ENCODE measurements at regions not wholly inside any gene's neighbourhood (a gene's known extent, or its start where the extent isn't known, plus 50 kb on each side); places are given as distances from the start of the nearest gene placed in this dataset.

GRCh38 chr2:858646-859045 is 92.0 kb upstream of the SNTG2 start:
- no peak for DNase-seq

- DNase-seq, result no peak
These were observed 92.7 kb upstream of the SNTG2 start for GRCh38 chr2:857937-858336.

GRCh38 chr2:857081-857480 is 93.6 kb upstream of the SNTG2 start:
- DNase-seq, result no peak

DNA sequence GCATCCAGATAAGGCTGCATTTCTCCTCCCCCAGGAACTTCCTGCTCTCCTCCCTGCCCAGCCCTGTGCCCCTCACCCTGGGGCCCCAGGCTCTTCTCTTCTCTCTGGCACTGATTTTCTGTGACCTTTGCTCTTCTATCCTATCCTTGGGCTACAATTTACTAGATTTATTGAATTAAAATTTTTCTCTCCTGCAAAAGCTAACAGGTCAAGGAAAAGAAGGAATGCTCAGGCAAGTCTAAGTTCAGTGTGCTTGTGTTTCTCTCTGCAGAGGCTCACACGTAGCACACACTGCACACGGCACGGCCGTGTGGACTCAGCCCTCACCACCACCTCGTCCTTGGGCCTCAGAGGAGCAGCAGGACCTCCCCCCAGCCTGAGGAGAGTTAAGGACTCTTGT is 94.2 kb upstream of the SNTG2 start:
- no peak for DNase-seq

DNA sequence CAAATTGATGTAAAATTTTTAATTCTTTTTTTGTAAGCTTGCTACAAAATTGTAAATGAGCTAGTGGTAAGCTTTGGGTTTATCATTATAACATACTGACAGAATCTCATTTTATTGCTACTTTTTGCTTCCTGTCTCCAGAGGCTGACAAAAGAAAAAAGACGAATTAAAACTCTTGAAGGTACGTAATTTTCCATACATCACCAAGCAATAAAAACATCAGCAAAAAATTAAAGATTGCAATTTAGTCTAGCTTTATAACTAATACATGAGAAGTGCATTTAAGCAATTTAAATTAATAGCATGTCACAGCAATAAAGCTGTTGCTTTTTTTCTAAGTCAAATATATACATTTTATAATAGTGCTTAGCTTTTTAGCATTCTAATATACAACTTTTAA is 94.6 kb upstream of the SNTG2 start:
- DNase-seq, result no peak

- no peak for DNase-seq
These were observed 95.5 kb upstream of the SNTG2 start for GRCh38 chr2:855177-855576.

DNA sequence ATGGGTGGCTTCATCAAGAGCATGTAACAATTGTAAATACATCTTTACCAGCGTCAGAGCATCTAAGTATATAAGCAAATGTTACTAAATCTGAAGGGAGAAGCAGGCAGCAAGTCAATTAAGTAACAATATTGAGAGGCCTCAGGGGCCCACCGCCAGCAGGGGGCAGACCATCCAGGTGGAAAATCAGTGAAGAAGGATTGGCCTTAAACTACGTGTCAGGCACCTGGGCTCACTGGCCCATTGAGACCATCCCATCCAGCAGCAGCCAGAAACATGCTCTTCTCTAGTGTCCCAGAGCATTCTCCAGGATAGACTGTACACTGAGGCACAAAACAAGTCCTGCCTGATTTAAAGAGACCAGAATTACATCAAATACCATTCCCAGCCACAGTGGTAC is 96.2 kb upstream of the SNTG2 start:
- peak in 2 of 3 donors; percentile 2 to 5 for DNase-seq

- DNase-seq, result no peak
These were observed 97.3 kb upstream of the SNTG2 start for GRCh38 chr2:853203-853870.

DNA sequence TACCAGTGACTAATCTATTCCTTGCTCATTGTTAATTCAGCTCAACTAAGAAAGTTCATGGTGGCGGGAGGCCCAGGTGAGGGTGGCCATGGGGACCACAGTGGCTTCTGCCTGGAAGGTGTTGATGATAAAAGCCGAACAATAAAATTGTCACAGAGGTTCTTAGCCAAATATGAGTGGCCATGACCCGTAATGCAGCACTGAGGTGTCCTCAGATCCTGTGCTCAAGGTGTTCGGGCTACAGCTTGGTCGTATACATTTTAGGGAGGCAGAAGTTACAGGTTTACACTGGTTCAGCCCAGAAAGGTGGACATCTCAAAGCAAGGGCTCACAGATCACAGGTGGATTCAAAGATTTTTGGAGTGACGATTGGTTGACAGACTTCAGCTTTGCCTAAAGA is 98.5 kb upstream of the SNTG2 start:
- DNase-seq, result no peak

GRCh38 chr2:851680-852079 is 99.0 kb upstream of the SNTG2 start:
- DNase-seq, result no peak

- DNase-seq, result no peak
These were observed 99.6 kb upstream of the SNTG2 start for GRCh38 chr2:851078-851477.

GRCh38 chr2:850429-850828 is 100.2 kb upstream of the SNTG2 start:
- no peak for DNase-seq

GRCh38 chr2:848099-848498 is 102.5 kb upstream of the SNTG2 start:
- no peak for DNase-seq

GRCh38 chr2:847669-848068 is 103.0 kb upstream of the SNTG2 start:
- no peak for DNase-seq

DNA sequence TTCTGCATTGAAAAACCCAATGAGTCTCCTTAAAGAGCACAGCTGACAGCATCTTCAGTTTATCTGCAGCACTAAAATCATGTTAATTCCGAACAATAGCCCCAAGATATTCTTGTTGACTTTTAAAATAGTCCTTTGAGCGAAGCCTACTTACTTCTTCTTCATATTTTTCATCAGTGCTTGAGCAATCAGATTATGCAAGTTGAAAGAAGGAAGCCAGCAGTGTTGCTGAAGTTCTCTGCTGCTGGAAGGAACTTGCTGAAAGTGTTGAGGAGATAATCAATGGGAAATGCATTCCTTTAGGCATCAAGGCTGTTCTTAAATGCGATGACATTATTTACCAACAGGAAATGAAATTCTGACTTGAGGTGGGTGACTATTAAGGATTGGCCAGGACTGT is 105.9 kb upstream of the SNTG2 start:
- peak in 2 of 3 donors; percentile 10 to 21 for DNase-seq

GRCh38 chr2:842151-842803 is 108.4 kb upstream of the SNTG2 start:
- DNase-seq, result no peak

DNA sequence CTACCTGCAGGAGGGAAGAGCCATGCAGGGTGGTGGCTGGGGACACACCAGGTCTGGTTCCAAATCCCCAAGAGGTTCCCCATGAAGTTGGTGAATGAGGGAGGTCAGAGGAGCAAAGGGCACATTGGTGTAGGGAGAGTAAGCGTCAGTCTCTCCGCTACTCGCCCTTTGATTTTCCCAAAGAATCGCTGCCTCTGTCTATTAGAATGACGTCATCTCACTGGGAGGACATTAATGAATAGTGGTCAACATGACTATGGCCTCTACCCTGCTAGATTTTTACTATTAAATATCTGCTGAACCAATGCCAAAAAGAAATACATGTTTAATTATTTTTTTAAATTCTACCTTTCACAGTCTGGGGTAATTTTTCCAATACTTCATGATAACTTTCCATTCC is 109.6 kb upstream of the SNTG2 start:
- no peak for DNase-seq

- no peak for DNase-seq
These were observed 116.4 kb upstream of the SNTG2 start for GRCh38 chr2:834233-834632.

DNA sequence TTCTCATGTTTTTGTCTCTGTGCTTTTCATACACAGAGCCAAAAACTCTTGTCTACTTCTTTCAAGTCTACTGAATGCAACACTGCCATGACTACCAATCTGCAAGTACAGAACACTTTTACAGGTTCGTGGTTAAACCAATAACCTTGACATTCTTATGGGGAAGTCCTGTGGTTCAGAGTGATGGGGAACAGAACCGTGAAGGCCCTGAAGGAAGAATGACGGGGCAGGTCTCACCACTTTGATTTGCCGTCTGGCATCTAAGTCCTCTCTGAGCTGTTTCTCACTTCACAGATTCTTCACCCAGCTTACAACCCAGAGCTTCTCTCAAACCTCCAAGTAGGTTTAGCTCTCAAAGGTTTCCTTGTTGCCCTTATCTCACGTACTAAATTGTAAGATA is 117.5 kb upstream of the SNTG2 start:
- DNase-seq, result no peak

DNA sequence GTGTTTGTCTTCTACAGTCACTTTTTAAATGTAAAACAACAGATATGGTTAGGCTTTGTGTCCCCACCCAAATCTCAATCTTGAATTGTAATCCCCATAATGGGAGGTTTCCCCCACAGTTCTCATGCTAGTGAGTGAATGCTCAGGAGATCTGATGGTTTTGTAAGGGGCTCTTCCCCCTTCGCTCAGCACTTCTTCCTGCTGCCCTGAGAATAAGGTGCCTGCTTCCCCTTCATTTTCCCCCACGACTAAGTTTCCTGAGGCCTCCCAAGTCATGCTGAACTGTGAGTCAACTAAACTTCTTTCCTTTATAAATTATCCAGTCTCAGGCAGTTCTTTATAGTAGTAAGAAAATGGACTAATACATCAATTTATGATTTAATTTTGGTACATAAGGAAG is 118.0 kb upstream of the SNTG2 start:
- no peak for DNase-seq

GRCh38 chr2:831622-832021 is 119.0 kb upstream of the SNTG2 start:
- no peak for DNase-seq

GRCh38 chr2:831225-831536 is 119.5 kb upstream of the SNTG2 start:
- no peak for DNase-seq

DNA sequence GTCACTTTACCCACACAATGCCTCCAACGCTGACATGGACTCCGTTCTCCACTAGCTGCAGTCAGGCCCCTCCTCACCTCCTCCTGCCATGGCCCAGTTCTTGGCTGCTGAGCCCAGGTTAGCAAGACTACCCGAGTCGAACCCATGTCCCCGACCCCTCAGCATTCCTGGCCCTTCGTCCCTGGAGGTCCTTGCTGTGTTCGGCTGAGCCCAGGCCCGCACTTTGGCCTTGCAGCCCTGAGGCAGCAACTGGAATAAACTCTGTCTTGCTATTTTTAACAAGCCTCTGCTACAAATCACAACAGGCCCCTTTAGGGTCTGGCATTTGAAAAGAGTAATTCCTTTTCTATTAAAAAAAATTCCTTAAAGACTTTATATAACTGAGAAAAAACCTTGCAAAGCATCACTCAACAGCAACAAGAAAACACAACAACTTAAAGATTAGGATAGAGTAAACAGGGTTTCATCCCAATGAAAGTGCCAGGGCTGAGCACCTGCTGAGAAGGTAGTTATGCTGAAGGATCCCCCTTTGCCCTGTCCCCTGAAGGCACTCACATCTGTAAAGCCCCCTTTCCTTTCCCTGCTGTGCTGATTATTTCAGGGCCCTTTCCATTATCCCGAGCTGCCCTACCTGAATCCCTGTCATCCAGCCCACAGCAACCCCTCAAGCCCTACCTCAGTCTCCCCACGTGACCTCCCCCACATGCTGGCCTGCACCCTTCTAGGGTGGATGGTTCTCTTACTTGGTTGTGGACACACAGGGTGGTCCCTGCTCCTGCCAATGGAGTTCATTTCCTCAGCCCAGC is 120.0 kb upstream of the SNTG2 start:
- DNase-seq, result no peak

DNA sequence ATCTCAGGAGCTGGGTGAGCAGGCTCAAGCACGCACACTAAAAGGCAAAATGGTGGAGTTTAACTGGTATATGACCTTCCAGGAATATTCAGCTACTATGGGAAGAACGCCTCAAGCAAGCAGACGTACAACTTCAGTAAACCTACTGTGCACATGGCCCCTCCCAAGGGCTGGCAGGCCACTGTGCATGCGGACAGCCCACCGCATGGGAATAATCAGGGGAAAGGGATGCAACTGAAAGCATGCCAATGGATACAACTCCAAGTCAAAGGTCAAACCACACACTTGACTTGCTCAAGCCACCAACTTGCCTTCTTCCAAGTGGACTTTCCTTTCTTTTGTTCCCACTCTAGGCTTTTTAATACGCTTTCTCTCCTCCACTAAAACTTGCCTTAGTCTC is 121.6 kb upstream of the SNTG2 start:
- no peak for DNase-seq
